ENCODE measurements at regions not wholly inside any gene's neighbourhood (a gene's known extent, or its start where the extent isn't known, plus 50 kb on each side); places are given as distances from the start of the nearest gene placed in this dataset.
"Not testable (repeated sequence)": the region's sequence is repeated elsewhere in the genome, so short reads cannot be mapped to it uniquely, and the experiment has no call there.

- peak; percentile 44 for DNase-seq (ENCODE audit: low spot score)
These were observed 326.2 kb upstream of the POT1 start for GRCh38 chr7:125255810-125256209.

GRCh38 chr7:125254566-125254965 is 324.9 kb upstream of the POT1 start:
- DNase-seq (ENCODE audit: low spot score) = no peak

GRCh38 chr7:125253452-125254190 is 324.0 kb upstream of the POT1 start:
- DNase-seq (ENCODE audit: low spot score) = peak; percentile 85

- no peak for DNase-seq (ENCODE audit: low spot score)
These were observed 318.0 kb upstream of the POT1 start for GRCh38 chr7:125247514-125248098.

- DNase-seq (ENCODE audit: low spot score) = no peak
These were observed 317.1 kb upstream of the POT1 start for GRCh38 chr7:125246706-125247105.

- no peak for DNase-seq (ENCODE audit: low spot score)
These were observed 311.9 kb upstream of the POT1 start for GRCh38 chr7:125241548-125241947.

- no peak for DNase-seq (ENCODE audit: low spot score)
These were observed 293.0 kb upstream of the POT1 start for GRCh38 chr7:125222596-125222995.

- no peak for DNase-seq (ENCODE audit: low spot score)
These were observed 288.5 kb upstream of the POT1 start for GRCh38 chr7:125218076-125218475.

GRCh38 chr7:125201002-125201401 is 271.4 kb upstream of the POT1 start:
- no peak for DNase-seq (ENCODE audit: low spot score)

- DNase-seq (ENCODE audit: low spot score) = no peak
These were observed 268.2 kb upstream of the POT1 start for GRCh38 chr7:125197731-125198393.

GRCh38 chr7:125195156-125195555 is 265.5 kb upstream of the POT1 start:
- DNase-seq (ENCODE audit: low spot score) = peak; percentile 6

- no peak for DNase-seq (ENCODE audit: low spot score)
These were observed 263.6 kb upstream of the POT1 start for GRCh38 chr7:125193263-125193662.

GRCh38 chr7:125184801-125185200 is 255.2 kb upstream of the POT1 start:
- DNase-seq (ENCODE audit: low spot score) = peak; percentile 2

GRCh38 chr7:125181569-125182267 is 252.1 kb upstream of the POT1 start:
- not testable (repeated sequence) for DNase-seq (ENCODE audit: low spot score)

- peak; percentile 6 for DNase-seq (ENCODE audit: low spot score)
These were observed 243.9 kb upstream of the POT1 start for GRCh38 chr7:125173571-125173970.

- no peak for DNase-seq (ENCODE audit: low spot score)
These were observed 239.5 kb upstream of the POT1 start for GRCh38 chr7:125169088-125169487.

- no peak for DNase-seq (ENCODE audit: low spot score)
These were observed 225.3 kb upstream of the POT1 start for GRCh38 chr7:125154930-125155329.

GRCh38 chr7:125149151-125149550 is 219.5 kb upstream of the POT1 start:
- no peak for DNase-seq (ENCODE audit: low spot score)

- DNase-seq (ENCODE audit: low spot score) = no peak
These were observed 217.4 kb upstream of the POT1 start for GRCh38 chr7:125147047-125147446.

- peak; percentile 40 for DNase-seq (ENCODE audit: low spot score)
These were observed 207.3 kb upstream of the POT1 start for GRCh38 chr7:125136755-125137532.

- peak; percentile 62 for DNase-seq (ENCODE audit: low spot score)
These were observed 206.7 kb upstream of the POT1 start for GRCh38 chr7:125136341-125136740.

- DNase-seq (ENCODE audit: low spot score) = no peak
These were observed 200.5 kb upstream of the POT1 start for GRCh38 chr7:125130173-125130572.

Data from kidney tubule cell (primary cell).